Left cardiac atrium (tissue), 4 donors: ENCODE measurements at regions not wholly inside any gene's neighbourhood (a gene's known extent, or its start where the extent isn't known, plus 50 kb on each side); places are given as distances from the start of the nearest gene placed in this dataset.

ENCODE experiments used
- ATAC-seq, 2 donors: fragments of 200-7000 bp; cut with Tn5 transposase; one replicate each; pipeline ENCODE4 v1.9.1; 2020; ENCODE audit warnings: mild to moderate bottlenecking in 2 of 2, moderate library complexity in 2 of 2
- DNase-seq: peaks from one replicate; pipeline ENCODE4 v3.0.0-alpha.2; 2020
- intact Hi-C, 2 donors: fragments of 100-400 bp; cut with DNase I; formaldehyde crosslinking; loops; one replicate each; pipeline versions ENCODE4 v1.14.1 to v1.15.1; 2022 to 2023
- donor health status: DM: no; HTN: yes; CAD: no.
- donor health status: DM: no; HTN: yes; CAD: no; lungs with severe emphysema.
- donor health status: DM: yes; HTN: yes; CAD: no.
- donor health status: Dilated cardiomyopathy.

GRCh38 chr4:20487446-20487845 is 212.8 kb upstream of the PACRGL start:
- intact Hi-C loops = no loop called here
- ATAC-seq (no peak), DNase-seq (no peak)

- ATAC-seq (no peak), DNase-seq (no peak)
- intact Hi-C loops = no loop called here
Observed at GRCh38 chr4:20487852-20488251, 212.4 kb upstream of the PACRGL start.

- DNase-seq (peak; percentile 33), ATAC-seq (peak; percentile 56 to 82)
- intact Hi-C loops = no loop called here
Observed at GRCh38 chr4:20490734-20491133, 209.5 kb upstream of the PACRGL start.

- intact Hi-C loops = no loop called here
- ATAC-seq (no peak), DNase-seq (no peak)
Observed at GRCh38 chr4:20493761-20494353, 206.4 kb upstream of the PACRGL start.

GRCh38 chr4:20496068-20496467 is 204.2 kb upstream of the PACRGL start:
- no peak for ATAC-seq
- no peak for DNase-seq
- intact Hi-C loops = no loop called here

- DNase-seq (no peak), ATAC-seq (no peak)
- intact Hi-C loops = no loop called here
Observed at GRCh38 chr4:20504146-20504545, 196.1 kb upstream of the PACRGL start.

GRCh38 chr4:20505927-20506326 is 194.3 kb upstream of the PACRGL start:
- ATAC-seq (no peak), DNase-seq (no peak)
- intact Hi-C loops = no loop called here

GRCh38 chr4:20506827-20507226 is 193.4 kb upstream of the PACRGL start:
- DNase-seq (no peak), ATAC-seq (peak in 1 of 2 donors; percentile 46)
- intact Hi-C loops = no loop called here

GRCh38 chr4:20509315-20509714 is 190.9 kb upstream of the PACRGL start:
- intact Hi-C loops = no loop called here
- no peak for DNase-seq
- ATAC-seq = no peak

GRCh38 chr4:20512033-20512792 is 188.0 kb upstream of the PACRGL start:
- DNase-seq (peak; percentile 28), ATAC-seq (peak; percentile 63 to 86)
- intact Hi-C loops = no loop called here

- no peak for DNase-seq
- intact Hi-C loops = no loop called here
- peak in 1 of 2 donors; percentile 60 for ATAC-seq
Observed at GRCh38 chr4:20512985-20513384, 187.3 kb upstream of the PACRGL start.

GRCh38 chr4:20520901-20521300 is 179.4 kb upstream of the PACRGL start:
- ATAC-seq (peak in 1 of 2 donors; percentile 81), DNase-seq (no peak)
- intact Hi-C loops = no loop called here

GRCh38 chr4:20528508-20528907 is 171.8 kb upstream of the PACRGL start:
- intact Hi-C loops = no loop called here
- DNase-seq (no peak), ATAC-seq (no peak)

- ATAC-seq = no peak
- DNase-seq = no peak
- intact Hi-C loops = no loop called here
Observed at GRCh38 chr4:20529691-20530090, 170.6 kb upstream of the PACRGL start.

GRCh38 chr4:20532116-20532790 is 168.0 kb upstream of the PACRGL start:
- DNase-seq (no peak), ATAC-seq (no peak)
- intact Hi-C loops = no loop called here

- intact Hi-C loops = no loop called here
- DNase-seq = no peak
Observed at GRCh38 chr4:20532871-20533870, 167.1 kb upstream of the PACRGL start.

GRCh38 chr4:20538905-20539304 is 161.4 kb upstream of the PACRGL start:
- intact Hi-C loops = no loop called here
- DNase-seq (no peak), ATAC-seq (no peak)

More at GRCh38 chr4:20532871-20533870, 167.1 kb upstream of the PACRGL start:
- no peak for ATAC-seq

GRCh38 chr4:20543131-20543530 is 157.1 kb upstream of the PACRGL start:
- intact Hi-C loops = loop anchor here (10.0 kb wide), 2 partner anchors 118 to 248 kb away; no protein-coding TSS in a partner anchor
- no peak for DNase-seq
- no peak for ATAC-seq

GRCh38 chr4:20544645-20545044 is 155.6 kb upstream of the PACRGL start:
- peak; percentile 47 for ATAC-seq
- intact Hi-C loops = loop anchor here (1.0 to 10.0 kb wide), 3 partner anchors 120 to 250 kb away; no protein-coding TSS in a partner anchor
- DNase-seq = no peak
